NT2/D1 (cell line): ENCODE measurements at regions not wholly inside any gene's neighbourhood (a gene's known extent, or its start where the extent isn't known, plus 50 kb on each side); places are given as distances from the start of the nearest gene placed in this dataset.

ENCODE experiments used
- YY1 ChIP-seq: IDR thresholded peaks from 2 replicates; pipeline ENCODE4 v1.6.1; 2011; ENCODE audit not compliant: insufficient read length, insufficient read depth
- ZNF274 ChIP-seq: IDR thresholded peaks from 2 replicates; pipeline ENCODE4 v1.6.1; 2011; ENCODE audit warnings: mild to moderate bottlenecking, low read depth, low read length

- no peak for TF ChIP-seq ZNF274
- no peak for TF ChIP-seq YY1
Measured at GRCh38 chr4:175874306-175874705, 62.2 kb upstream of the GPM6A start.
